D721Med (cell line): ENCODE measurements at regions not wholly inside any gene's neighbourhood (a gene's known extent, or its start where the extent isn't known, plus 50 kb on each side); places are given as distances from the start of the nearest gene placed in this dataset.

Experiments used
- DNase-seq: peaks from one replicate; pipeline ENCODE4 v3.0.0; 2011; ENCODE audit warnings: low spot score; ENCODE audit not compliant: insufficient read length
- FAIRE-seq: peaks from 2 replicates; lab custom pipeline; 2011; peaks lifted over from hg19 to GRCh38; lab: Jason Lieb, UNC
- CTCF ChIP-seq: IDR thresholded peaks from 2 replicates; pipeline ENCODE4 v1.5.1; 2012; ENCODE audit warnings: mild to moderate bottlenecking, control low read depth; ENCODE audit not compliant: insufficient read depth; ENCODE audit errors: missing control alignments

GRCh38 chr10:4453950-4454349 is 372.1 kb upstream of the AKR1E2 start:
- no peak for FAIRE-seq
- no peak for TF ChIP-seq CTCF
- DNase-seq = no peak

DNA sequence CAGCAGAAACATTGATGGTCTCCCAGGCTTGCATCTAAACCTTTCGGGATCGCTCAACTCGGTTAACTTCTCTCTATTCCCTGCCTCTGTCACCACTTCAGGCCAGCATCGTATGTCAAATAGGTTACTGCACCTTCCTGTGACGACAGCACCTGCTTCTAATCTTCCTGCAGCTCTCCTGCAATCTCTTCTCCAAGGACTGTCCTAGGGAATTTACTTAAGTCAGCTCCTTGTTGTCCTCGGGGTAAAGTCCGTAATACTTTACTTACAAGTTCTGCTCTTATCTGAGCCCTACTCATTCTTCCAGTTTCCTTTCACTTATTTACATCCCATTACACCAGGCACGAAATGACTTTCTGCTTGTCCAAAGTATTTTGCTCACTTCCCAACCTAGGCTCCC is 372.7 kb upstream of the AKR1E2 start:
- no peak for DNase-seq
- FAIRE-seq = no peak
- no peak for TF ChIP-seq CTCF

DNA sequence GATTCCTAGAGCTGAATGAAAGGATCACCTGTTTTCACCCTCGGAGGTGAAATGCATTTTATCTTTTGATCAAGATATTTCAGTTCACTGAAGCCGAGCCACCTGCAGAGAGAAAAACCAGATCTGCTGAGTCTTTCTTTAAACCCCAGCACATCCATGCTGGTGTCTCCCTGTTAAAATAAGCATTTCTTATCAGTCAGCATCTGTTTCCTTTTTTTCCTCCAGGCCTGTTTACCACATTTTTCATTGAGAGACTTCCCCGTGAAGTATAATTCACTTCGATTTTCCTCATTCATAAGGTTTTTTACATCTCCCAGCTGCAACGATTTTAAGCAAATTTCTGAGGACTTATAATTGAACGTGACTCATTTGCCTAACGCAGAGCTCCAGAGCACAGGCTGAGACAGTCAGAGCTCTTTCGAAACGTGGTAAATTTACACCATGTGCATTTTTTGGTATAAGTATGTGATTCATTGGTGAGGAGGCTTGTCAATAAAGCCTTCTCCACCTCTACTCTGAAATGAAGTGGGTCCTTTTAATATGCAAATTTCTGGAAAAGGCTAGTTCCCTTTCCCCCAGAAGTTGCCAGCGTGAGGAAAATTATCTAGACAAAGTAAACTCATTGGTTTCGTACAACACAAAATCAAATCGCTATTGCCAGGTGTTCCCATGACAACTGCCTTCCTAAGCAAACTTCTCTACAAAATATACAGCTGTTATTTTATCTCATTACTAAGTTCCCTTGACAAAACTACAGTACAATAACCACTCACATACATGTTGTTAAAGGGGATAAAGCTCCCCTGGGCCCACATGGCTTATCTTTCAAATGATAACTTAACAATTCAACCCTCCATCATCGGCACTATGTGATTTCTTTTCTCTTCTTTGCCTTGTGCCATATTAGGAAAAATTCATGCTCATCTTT is 374.8 kb upstream of the AKR1E2 start:
- no peak for DNase-seq
- no peak for FAIRE-seq
- TF ChIP-seq CTCF = no peak

DNA sequence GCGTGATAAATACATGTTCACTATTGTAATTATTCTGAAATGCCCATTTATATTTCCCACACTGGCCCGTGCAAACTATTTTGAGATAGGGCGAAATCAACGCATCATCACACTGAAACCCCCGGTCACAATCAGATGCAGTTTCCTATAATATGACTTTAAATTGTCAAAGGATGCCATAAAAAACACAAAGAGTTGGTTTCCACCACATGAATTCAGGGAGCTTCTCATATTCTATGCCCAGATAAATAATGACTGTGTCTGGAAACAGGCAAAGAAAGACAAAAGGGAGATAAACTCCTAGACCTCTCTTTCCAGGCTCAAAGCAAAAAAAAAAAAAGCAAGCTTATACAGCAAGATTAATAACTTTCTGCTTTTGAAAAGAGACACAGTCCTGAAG is 375.8 kb upstream of the AKR1E2 start:
- TF ChIP-seq CTCF = no peak
- no peak for DNase-seq
- no peak for FAIRE-seq

DNA sequence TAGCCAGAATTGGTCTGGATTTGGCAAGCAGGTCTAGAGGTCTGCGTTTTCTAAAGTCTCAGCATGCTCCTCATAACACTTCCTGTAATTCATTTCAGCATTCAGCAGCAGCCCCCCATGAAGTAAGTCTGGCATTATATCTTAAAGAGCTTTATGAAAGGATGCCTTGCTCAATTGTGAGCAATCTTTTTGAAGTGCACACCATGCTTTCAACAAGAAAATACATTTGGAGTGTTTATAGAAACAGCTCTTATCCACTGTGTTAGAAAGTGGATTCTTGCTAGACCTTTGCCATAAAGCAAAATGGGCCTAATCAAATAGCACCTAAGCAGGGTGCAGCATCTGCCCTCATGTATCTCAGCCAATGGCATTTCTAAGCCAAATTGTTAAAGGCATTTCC is 378.0 kb upstream of the AKR1E2 start:
- FAIRE-seq = no peak
- DNase-seq = no peak
- no peak for TF ChIP-seq CTCF

DNA sequence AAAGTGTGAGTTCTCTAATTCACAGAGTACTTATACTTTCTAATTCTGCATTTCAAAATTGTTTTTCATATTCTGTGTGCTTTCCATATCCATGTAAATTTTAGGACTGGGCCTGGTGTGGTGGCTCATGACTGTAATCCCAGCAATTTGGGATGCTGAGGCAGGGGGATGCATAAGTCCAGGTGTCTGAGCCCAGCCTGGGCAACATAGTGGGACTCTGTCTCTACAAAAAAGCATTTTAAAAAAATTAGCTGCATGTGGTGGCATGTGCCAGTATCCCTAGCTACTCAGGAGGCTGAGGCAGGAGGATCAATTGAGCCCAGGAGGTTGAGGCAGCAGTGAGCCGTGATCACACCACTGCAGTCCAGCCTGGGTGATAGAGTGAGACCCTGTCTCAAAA is 382.6 kb upstream of the AKR1E2 start:
- no peak for TF ChIP-seq CTCF
- FAIRE-seq (no peak), DNase-seq (no peak)

GRCh38 chr10:4442296-4442695 is 383.7 kb upstream of the AKR1E2 start:
- no peak for TF ChIP-seq CTCF
- DNase-seq (no peak), FAIRE-seq (no peak)
